ENCODE measurements at regions not wholly inside any gene's neighbourhood (a gene's known extent, or its start where the extent isn't known, plus 50 kb on each side); places are given as distances from the start of the nearest gene placed in this dataset.

DNA sequence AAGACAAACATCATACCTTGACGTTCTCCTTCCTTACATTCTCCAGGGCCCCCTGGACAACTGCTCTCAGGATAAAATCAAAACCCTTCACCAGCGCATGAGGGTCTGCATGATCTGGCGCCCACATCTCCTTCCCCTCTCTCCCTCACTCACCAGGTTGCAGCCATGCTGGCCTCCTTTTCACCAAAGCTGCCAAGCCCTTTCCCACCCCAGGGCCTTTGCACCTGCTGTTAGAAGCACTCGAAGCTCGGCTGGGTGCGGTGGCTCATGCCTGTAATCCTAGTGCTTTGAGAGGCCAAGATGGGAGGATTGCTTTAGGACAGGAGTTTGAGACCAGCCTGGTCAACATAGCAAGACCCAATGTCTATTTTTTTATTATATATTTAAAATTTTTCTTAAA, 56.1 kb upstream of the NUP50 start:
- TF ChIP-seq CTCF (IDR thresholded peaks at IDR 0.05; ENCODE audit: borderline replicate concordance, control extremely low read depth, extremely low read depth, insufficient read depth, missing control alignments), result no peak
- no peak for DNase-seq (ENCODE audit: low spot score)
- in situ Hi-C loops (cut with MboI; ENCODE audit: low sequenced_read_pairs, unreplicated experiment), result no loop called here

GRCh38 chr22:45112136-45112879, 51.4 kb upstream of the NUP50 start:
- in situ Hi-C loops (cut with MboI; ENCODE audit: low sequenced_read_pairs, unreplicated experiment), result no loop called here
- no peak for TF ChIP-seq CTCF (IDR thresholded peaks at IDR 0.05; ENCODE audit: borderline replicate concordance, control extremely low read depth, extremely low read depth, insufficient read depth, missing control alignments)
- no peak for DNase-seq (ENCODE audit: low spot score)
